Parathyroid adenoma (tissue), 2 donors: ENCODE measurements at regions not wholly inside any gene's neighbourhood (a gene's known extent, or its start where the extent isn't known, plus 50 kb on each side); places are given as distances from the start of the nearest gene placed in this dataset.

ENCODE experiments used
- H2AFZ ChIP-seq: fragments of 300-600 bp; sonication (generic); one replicate; pipeline ENCODE4 v1.7.0; 2017; ENCODE audit warnings: antibody characterized with exemption, mild to moderate bottlenecking
- H3K27ac ChIP-seq: fragments of 300-600 bp; sonication (generic); one replicate; pipeline ENCODE4 v1.7.0; 2017
- H3K27me3 ChIP-seq: fragments of 300-600 bp; sonication (generic); one replicate; pipeline ENCODE4 v1.7.0; 2017; ENCODE audit warnings: low read length; ENCODE audit not compliant: control insufficient read depth, insufficient read depth
- H3K36me3 ChIP-seq: fragments of 300-600 bp; sonication (generic); one replicate; pipeline ENCODE4 v1.7.0; 2017; ENCODE audit warnings: low read length; ENCODE audit not compliant: control insufficient read depth, insufficient read depth
- H3K4me1 ChIP-seq: fragments of 300-600 bp; sonication (generic); one replicate; pipeline ENCODE4 v1.7.0; 2017; ENCODE audit warnings: control low read depth
- H3K4me2 ChIP-seq: fragments of 300-600 bp; sonication (generic); one replicate; pipeline ENCODE4 v1.7.0; 2017; ENCODE audit warnings: low read length
- H3K4me3 ChIP-seq: fragments of 300-600 bp; sonication (generic); one replicate; pipeline ENCODE4 v1.7.0; 2017; ENCODE audit warnings: low read depth, low read length
- H3K79me2 ChIP-seq: fragments of 300-600 bp; sonication (generic); one replicate; pipeline ENCODE4 v1.7.0; 2017; ENCODE audit warnings: control low read depth
- H3K9ac ChIP-seq: fragments of 300-600 bp; sonication (generic); one replicate; pipeline ENCODE4 v1.7.0; 2017; ENCODE audit warnings: mild to moderate bottlenecking
- H3K9me3 ChIP-seq: fragments of 300-600 bp; sonication (generic); one replicate; pipeline ENCODE4 v1.7.0; 2017; ENCODE audit warnings: low read length; ENCODE audit not compliant: control insufficient read depth
- CTCF ChIP-seq: fragments of 300-600 bp; sonication (generic); IDR thresholded peaks from one replicate; pipeline ENCODE4 v1.7.0; 2017; ENCODE audit warnings: antibody characterized with exemption, mild to moderate bottlenecking
- donor health status: primary hyperparathyroidism.

- no peaks in the 10 kb centered on the region for H3K36me3 ChIP-seq
- H3K9me3 ChIP-seq, result no peaks in the 10 kb centered on the region
- no peak for TF ChIP-seq CTCF
- peaks cover 4% of the 10 kb centered on the region for H3K4me1 ChIP-seq
- H3K4me3 ChIP-seq, result no peak overlapping the region
- no peaks in the 10 kb centered on the region for H3K27me3 ChIP-seq
- no peak overlapping the region for H3K4me2 ChIP-seq
- H3K27ac ChIP-seq, result no peak overlapping the region
- no peak overlapping the region for H3K9ac ChIP-seq
- no peak overlapping the region for H2AFZ ChIP-seq
- no peaks in the 10 kb centered on the region for H3K79me2 ChIP-seq
Observed at GRCh38 chr7:128158370-128158769, 82.7 kb upstream of the LEP start.

GRCh38 chr7:128160296-128160695, 80.8 kb upstream of the LEP start:
- Histone ChIP-seq H3K4me1 (peaks cover 4% of the 10 kb centered on the region), H3K36me3 (no peaks in the 10 kb centered on the region), H2AFZ (no peak overlapping the region), H3K79me2 (no peaks in the 10 kb centered on the region), H3K4me3 (no peak overlapping the region), H3K27ac (no peak overlapping the region), H3K9me3 (no peaks in the 10 kb centered on the region), H3K4me2 (no peak overlapping the region), H3K27me3 (no peaks in the 10 kb centered on the region), H3K9ac (no peak overlapping the region)
- no peak for TF ChIP-seq CTCF

- peaks cover under 1% of the 10 kb centered on the region for H3K4me1 ChIP-seq
- no peak overlapping the region for H3K9ac ChIP-seq
- no peaks in the 10 kb centered on the region for H3K36me3 ChIP-seq
- H3K79me2 ChIP-seq, result no peaks in the 10 kb centered on the region
- H3K27ac ChIP-seq, result no peak overlapping the region
- H3K4me3 ChIP-seq, result no peak overlapping the region
- H3K9me3 ChIP-seq, result no peaks in the 10 kb centered on the region
- no peaks in the 10 kb centered on the region for H3K27me3 ChIP-seq
- H3K4me2 ChIP-seq, result no peak overlapping the region
- no peak overlapping the region for H2AFZ ChIP-seq
- no peak for TF ChIP-seq CTCF
Observed at GRCh38 chr7:128161466-128162125, 79.5 kb upstream of the LEP start.

- TF ChIP-seq CTCF, result no peak
- H3K9me3 ChIP-seq, result no peaks in the 10 kb centered on the region
- peaks cover 2% of the 10 kb centered on the region for H3K4me1 ChIP-seq
- no peaks in the 10 kb centered on the region for H3K27me3 ChIP-seq
- H2AFZ ChIP-seq, result no peak overlapping the region
- no peak overlapping the region for H3K4me2 ChIP-seq
- H3K36me3 ChIP-seq, result no peaks in the 10 kb centered on the region
- H3K27ac ChIP-seq, result no peak overlapping the region
- H3K79me2 ChIP-seq, result no peaks in the 10 kb centered on the region
- H3K9ac ChIP-seq, result no peak overlapping the region
- no peak overlapping the region for H3K4me3 ChIP-seq
Observed at GRCh38 chr7:128162666-128163065, 78.4 kb upstream of the LEP start.

GRCh38 chr7:128163473-128163872, 77.6 kb upstream of the LEP start:
- Histone ChIP-seq H3K4me3 (no peak overlapping the region), H3K27me3 (no peaks in the 10 kb centered on the region), H3K79me2 (no peaks in the 10 kb centered on the region), H3K4me2 (no peak overlapping the region), H3K4me1 (peaks cover 2% of the 10 kb centered on the region), H3K9me3 (no peaks in the 10 kb centered on the region), H3K27ac (no peak overlapping the region), H3K9ac (no peak overlapping the region), H3K36me3 (no peaks in the 10 kb centered on the region), H2AFZ (no peak overlapping the region)
- no peak for TF ChIP-seq CTCF
